ENCODE measurements at regions not wholly inside any gene's neighbourhood (a gene's known extent, or its start where the extent isn't known, plus 50 kb on each side); places are given as distances from the start of the nearest gene placed in this dataset.

DNA sequence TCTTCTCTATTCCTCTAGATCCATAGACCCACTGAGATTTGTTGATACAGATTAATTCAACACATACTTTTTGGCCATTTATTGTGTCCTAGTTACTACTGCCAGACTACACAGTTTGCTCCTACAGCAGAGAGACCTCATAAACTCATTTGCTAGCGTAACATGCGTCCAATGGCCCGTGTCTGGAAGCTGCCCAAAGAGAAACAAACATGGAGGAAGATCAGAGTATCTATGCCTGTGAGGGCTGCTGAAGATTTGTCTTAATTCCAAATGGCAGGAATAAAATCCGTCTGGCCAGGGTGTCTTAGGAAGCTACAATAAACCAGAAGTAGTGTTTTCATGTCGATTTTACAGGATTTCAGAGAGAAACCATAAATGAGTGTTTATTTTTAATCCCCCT is 214.7 kb downstream of the CLIC5 start:
- Histone ChIP-seq H3K36me3 (no peaks in the 10 kb centered on the region), H3K4me1 (no peaks in the 10 kb centered on the region), H3K9me3 (no peaks in the 10 kb centered on the region), H3K27me3 (no peaks in the 10 kb centered on the region), H3K4me3 (ENCODE audit: low read depth, low read length) (no peak overlapping the region)
- DNase-seq: no peak
- TF ChIP-seq, protein P1, sequence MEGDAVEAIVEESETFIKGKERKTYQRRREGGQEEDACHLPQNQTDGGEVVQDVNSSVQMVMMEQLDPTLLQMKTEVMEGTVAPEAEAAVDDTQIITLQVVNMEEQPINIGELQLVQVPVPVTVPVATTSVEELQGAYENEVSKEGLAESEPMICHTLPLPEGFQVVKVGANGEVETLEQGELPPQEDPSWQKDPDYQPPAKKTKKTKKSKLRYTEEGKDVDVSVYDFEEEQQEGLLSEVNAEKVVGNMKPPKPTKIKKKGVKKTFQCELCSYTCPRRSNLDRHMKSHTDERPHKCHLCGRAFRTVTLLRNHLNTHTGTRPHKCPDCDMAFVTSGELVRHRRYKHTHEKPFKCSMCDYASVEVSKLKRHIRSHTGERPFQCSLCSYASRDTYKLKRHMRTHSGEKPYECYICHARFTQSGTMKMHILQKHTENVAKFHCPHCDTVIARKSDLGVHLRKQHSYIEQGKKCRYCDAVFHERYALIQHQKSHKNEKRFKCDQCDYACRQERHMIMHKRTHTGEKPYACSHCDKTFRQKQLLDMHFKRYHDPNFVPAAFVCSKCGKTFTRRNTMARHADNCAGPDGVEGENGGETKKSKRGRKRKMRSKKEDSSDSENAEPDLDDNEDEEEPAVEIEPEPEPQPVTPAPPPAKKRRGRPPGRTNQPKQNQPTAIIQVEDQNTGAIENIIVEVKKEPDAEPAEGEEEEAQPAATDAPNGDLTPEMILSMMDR (IDR thresholded peaks at IDR 0.05; ENCODE audit: low read depth, low read length): no peak

DNA sequence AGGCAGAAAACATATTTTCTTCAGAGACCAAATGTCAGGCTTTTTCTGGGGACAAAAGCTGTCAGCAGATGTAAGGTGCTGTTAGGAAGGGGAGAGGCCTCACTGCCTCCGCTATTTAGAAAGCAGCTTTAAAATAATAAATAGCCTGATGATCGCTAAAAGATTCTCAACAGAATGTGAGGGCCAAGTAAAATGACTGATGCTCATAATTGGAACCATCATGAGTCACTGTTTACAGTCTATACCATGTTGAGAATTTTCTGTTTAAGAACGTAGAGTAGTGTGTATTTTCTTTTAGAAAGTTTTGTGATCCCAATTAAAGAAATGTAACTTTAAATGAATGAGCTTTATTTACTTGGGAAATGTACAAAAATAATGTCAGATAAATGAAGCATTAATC is 220.0 kb downstream of the CLIC5 start:
- TF ChIP-seq, protein P1 (IDR thresholded peaks at IDR 0.05; ENCODE audit: low read depth, low read length): no peak
- Histone ChIP-seq H3K4me3 (ENCODE audit: low read depth, low read length) (no peak overlapping the region), H3K36me3 (no peaks in the 10 kb centered on the region), H3K4me1 (no peaks in the 10 kb centered on the region), H3K9me3 (no peaks in the 10 kb centered on the region), H3K27me3 (no peaks in the 10 kb centered on the region)
- no peak for DNase-seq

DNA sequence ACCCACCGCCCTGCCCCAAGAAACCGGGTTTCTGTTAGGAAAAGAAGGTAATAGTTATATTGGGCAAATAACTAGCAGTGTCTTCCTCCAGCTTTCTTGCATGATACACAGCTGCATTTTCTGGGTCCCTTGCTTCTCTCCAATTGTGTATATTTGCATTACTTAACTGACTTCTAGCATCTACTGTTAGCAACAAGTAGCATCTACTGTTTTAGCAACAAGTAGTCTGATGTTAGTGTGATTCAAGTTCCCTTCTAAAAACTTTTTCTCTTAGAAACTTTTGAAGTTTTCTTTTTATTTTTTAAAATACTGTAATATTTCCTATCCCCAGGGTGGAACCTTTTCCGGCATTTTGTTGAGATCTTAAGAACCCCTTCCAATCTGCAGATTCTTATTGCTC is 221.2 kb downstream of the CLIC5 start:
- Histone ChIP-seq H3K9me3 (no peaks in the 10 kb centered on the region), H3K36me3 (no peaks in the 10 kb centered on the region), H3K4me1 (no peaks in the 10 kb centered on the region), H3K27me3 (no peaks in the 10 kb centered on the region), H3K4me3 (ENCODE audit: low read depth, low read length) (no peak overlapping the region)
- no peak for DNase-seq
- TF ChIP-seq, protein P1 (IDR thresholded peaks at IDR 0.05; ENCODE audit: low read depth, low read length): no peak

DNA sequence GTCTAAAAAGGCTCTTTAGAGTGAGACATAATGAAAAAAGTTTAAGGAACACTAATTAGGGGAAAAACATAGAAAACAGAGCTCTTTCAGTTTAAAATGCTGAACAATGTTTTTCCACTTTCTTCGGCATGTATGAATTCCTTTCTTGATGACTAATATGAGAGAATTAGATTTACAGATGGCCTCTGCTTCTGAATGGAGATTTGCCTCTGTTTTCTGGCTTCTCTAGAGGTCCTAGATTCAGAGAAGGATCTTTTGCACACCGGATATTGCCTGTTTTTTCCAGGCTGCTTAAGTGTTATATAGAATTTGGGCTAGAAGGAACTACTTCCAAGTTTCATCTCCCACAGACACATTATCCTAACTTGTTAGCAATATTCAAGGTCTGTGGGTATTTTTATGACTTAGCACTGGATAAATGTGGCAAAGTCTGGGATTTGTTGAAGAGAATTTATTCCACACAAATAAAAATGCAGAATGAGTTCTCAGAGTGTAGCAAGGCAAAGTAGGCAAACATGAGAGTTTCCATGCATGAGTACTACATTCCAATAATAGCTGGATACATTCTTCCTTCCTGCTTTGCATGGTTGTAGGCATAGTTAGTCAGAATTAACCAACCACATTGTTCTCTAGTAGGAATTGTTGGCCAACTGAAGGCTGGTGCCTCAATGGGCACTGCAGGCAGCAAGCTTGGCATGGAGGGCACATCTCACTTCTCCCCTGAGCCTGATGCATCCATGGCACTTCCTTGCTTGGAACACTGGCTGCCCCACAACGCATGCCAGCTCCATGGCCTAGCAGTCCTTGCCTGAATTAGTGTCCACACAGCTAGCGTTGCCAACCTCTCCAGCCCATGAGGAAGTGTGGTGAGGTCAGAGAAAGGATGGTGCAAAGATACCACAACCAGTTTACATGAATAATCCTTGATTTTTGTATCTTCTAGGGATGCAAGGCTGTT is 224.2 kb downstream of the CLIC5 start:
- H3K4me3 ChIP-seq (ENCODE audit: low read depth, low read length): no peak overlapping the region
- no peaks in the 10 kb centered on the region for H3K36me3 ChIP-seq
- TF ChIP-seq, protein P1 (IDR thresholded peaks at IDR 0.05; ENCODE audit: low read depth, low read length): no peak
- no peak for DNase-seq
- no peaks in the 10 kb centered on the region for H3K9me3 ChIP-seq
- H3K27me3 ChIP-seq: no peaks in the 10 kb centered on the region
- no peaks in the 10 kb centered on the region for H3K4me1 ChIP-seq

DNA sequence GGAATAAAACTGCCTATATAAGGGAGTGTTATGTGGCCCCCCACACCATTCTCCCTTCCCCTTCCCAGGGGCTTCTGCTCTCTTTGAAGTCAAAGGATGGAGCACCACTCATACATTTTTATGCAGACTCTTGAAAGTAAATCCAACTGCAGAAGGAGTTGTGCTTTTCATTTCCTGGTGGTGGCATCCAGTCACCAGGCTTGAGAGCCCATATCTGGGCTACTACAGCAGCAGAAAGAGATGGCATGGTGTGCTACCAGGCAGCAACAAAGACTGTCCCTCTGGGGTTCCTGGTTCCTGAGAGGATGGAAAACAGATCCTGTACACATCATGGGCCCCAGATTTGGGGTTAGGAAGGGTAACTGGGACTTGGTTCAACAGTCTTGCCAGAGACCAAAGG is 226.4 kb downstream of the CLIC5 start:
- no peak overlapping the region for H3K4me3 ChIP-seq (ENCODE audit: low read depth, low read length)
- H3K36me3 ChIP-seq: no peaks in the 10 kb centered on the region
- no peak for DNase-seq
- TF ChIP-seq, protein P1 (IDR thresholded peaks at IDR 0.05; ENCODE audit: low read depth, low read length): no peak
- H3K27me3 ChIP-seq: no peaks in the 10 kb centered on the region
- H3K9me3 ChIP-seq: no peaks in the 10 kb centered on the region
- H3K4me1 ChIP-seq: no peaks in the 10 kb centered on the region

DNA sequence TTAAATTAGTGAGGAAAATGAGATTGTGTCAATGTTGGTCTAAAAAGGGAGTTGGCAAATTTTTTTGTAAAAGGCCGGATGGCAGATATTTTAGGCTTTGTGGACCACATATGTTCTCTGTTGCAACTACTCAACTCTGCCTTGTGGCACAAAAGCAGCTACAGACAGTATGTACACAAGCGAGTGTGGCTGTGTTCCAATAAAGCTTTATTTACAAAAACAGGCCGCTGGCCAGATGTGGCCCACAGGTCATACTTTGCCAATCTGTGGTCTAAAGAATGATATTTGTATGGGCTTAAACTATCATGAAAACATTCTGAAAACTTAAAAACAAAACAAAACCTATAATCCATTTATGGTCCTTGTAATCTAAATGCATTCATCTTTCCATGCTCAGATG is 228.3 kb downstream of the CLIC5 start:
- H3K9me3 ChIP-seq: no peaks in the 10 kb centered on the region
- TF ChIP-seq, protein P1 (IDR thresholded peaks at IDR 0.05; ENCODE audit: low read depth, low read length): no peak
- H3K27me3 ChIP-seq: no peaks in the 10 kb centered on the region
- no peak for DNase-seq
- no peaks in the 10 kb centered on the region for H3K36me3 ChIP-seq
- no peaks in the 10 kb centered on the region for H3K4me1 ChIP-seq
- H3K4me3 ChIP-seq (ENCODE audit: low read depth, low read length): no peak overlapping the region

Measured in BE2C (cell line).